ENCODE measurements at regions not wholly inside any gene's neighbourhood (a gene's known extent, or its start where the extent isn't known, plus 50 kb on each side); places are given as distances from the start of the nearest gene placed in this dataset.
"Not testable (repeated sequence)": the region's sequence is repeated elsewhere in the genome, so short reads cannot be mapped to it uniquely, and the experiment has no call there.

DNA sequence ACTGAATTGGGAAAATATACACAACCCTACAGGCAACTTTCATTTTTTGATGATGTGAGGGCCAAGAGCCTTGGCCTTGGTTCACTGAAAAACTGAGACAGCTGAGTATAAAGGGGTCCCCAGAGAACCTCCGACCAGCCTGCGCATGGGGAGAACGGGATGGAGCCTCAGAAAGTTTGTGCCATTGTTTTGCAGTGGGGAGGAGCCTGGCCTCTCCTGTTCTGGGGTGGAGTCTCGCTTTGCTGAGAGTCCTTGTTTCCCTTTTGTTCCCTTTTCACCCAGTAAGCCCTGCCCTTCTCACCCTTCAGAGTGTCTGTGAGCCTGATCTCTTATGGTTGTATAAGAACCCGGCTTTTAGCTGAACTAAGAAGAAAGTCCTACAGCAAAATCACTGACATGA is 193.2 kb upstream of the AKR1E2 start:
- no peak for DNase-seq

- no peak for DNase-seq
Measured at GRCh38 chr10:4626919-4627318, 199.1 kb upstream of the AKR1E2 start.

- no peak for DNase-seq
Measured at GRCh38 chr10:4623757-4624420, 202.1 kb upstream of the AKR1E2 start.

GRCh38 chr10:4623200-4623599 is 202.8 kb upstream of the AKR1E2 start:
- no peak for DNase-seq

DNA sequence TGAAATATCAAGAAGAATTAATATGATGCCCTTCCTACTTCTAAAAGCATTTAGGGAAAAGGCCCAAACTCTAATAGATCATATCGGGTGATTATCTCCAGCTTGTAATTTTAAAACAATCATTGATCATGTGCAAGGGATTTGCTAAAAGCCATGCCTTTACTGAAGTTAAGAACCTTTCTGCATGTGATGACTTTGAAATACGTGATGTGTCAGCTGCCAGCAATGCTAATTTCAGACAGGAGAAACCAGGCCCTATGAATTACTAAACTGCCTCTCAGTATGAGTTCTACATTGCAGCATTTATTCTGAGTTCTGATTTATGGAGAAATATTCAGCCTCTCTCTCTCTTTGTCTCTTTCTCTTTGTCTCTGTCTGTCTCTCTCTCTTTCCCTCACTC is 203.6 kb upstream of the AKR1E2 start:
- DNase-seq = no peak

GRCh38 chr10:4617589-4617988 is 208.4 kb upstream of the AKR1E2 start:
- no peak for DNase-seq

DNA sequence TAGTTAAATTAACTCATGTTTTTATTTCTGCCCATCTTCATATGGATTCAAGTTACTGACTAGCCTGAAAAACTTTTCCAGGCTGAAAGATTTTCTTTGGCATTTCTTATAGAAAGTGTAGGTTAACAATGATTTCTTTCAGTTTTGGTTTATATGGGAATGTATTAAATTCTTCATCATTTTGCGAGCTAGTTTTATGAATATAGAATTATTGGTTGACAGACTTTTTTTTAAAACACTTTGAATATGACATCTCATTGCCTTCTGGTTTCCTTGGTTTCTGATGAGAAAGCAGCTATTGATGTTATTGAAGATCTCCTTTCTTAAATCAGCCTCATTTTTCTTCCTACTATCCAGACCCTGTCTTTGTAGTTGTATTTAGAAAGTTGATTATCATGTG is 211.0 kb upstream of the AKR1E2 start:
- no peak for DNase-seq

DNA sequence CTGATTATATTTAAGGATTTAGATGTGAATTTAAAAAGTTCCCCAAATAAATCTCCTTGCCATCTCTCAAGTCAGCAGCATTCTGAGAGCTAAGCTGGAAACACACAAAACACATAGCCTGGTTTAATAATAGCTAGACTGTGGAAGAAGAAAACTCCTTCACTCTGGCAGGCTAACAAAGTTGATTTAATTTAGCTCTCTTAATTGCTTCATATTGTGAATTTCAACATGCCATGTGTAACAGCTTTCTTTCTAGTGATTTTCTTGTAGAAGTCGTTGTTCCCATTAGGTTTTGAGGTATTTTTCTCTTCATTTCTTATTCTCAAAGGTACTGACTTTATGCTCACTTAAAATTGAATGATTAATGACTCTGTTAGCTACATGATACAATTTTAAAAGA is 216.8 kb upstream of the AKR1E2 start:
- no peak for DNase-seq

DNA sequence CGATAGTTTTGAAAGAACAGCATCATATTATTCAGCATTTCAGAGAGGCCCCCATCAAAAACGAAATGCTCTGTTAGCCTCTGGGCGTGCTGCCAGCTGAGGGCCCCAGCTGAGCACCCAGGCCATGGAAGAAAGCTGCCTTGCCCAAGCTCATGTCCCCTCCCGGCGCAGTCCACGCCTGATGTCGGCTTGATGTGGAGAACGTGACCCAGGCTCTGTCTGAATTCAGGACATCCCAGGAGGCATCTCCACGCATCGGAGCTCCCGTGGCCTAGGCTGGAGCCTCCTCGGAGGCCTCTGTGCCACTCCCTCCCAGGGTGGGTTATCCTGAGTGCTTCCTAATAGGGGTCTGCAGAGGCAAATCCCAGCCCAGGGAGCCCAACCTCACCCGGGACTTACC is 218.3 kb upstream of the AKR1E2 start:
- no peak for DNase-seq

DNA sequence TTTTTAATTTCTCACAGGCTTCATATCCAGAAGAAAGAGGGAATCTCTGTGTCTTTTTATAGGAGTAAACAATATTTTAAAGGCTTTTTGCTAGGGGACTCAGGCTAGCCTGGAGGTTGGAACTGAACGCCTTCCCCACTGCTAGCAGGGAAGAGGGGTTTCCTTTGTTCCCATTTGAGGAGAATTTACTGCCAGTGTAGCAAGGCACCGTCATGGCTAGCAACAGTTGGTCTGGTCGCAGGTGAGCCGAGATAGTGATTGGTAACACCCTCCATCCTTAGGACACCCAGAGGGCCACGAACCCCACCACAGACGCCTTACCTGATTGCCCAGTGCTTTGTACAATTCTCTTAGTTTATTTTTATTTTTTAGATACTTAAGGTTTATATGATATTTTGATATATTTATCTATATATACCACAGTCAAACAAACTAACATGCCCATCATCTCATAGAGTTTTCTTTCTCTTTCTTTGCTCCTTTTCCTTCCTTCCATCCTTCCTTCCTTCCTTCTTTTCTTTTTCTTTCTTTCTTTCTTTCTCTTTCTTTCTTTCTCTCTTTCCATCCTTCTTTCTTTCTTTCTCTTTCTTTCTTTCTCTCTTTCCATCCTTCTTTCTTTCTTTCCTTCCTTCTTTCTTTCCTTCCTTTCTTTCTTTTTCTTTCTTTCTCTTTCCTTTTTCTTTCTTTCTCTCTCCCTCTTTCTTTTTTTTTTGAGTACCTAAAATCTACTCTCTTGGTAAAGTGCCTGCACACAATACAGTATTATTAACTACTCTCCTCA is 219.0 kb upstream of the AKR1E2 start:
- DNase-seq = no peak

DNA sequence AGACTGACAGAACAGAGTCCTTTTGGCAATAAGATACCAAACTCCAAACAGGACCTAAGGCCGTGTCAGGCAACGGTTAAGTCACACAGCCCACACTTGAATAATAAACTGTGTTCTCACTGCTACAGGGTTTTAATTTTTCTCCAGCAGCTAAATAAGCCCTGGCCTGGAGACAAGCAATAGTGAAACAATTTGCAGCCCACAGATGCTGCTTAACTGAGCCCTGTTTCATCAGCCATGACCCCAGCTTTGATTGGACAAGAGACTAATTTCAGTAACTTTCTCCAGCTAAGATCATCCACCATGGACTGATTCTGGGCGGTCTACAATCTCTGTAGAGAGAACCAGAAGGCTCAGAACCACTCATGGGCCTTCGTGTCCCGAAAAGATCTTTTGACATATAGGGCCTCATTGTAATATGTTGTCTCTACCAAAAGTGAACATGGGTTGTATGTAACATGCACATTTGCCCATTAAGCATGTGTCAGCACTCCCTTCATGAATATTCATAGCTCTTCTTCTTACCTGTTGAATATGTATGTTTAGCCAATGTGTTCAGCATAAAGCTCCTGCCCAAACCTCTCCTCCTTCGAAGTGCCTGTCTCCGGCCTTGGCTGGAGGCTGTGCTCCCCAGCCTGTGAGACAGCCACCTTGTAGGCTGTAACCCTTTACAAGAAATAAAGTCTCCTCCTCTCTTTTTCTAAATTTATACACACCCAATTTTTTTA is 223.1 kb upstream of the AKR1E2 start:
- DNase-seq = no peak

DNA sequence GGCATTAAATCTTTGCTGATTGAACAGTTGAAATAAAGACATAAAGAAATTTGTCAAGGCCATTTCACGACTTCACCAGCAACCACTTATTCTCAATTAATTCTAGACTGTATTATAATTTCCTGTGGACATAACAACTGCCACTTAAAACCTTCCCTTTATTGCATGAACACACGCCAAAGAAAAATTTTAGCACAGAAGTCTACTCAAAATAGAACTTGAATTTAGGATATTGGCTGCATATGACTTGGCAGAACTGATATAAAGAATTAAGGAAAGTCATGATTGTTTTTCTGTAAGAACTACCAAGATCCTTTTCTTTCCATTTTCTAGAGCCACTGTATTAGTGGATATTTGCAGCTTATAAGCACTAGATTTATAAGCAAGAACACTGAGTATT is 226.5 kb upstream of the AKR1E2 start:
- DNase-seq = no peak

- not testable (repeated sequence) for DNase-seq
Measured at GRCh38 chr10:4597898-4598297, 228.1 kb upstream of the AKR1E2 start.

GRCh38 chr10:4596951-4597350 is 229.1 kb upstream of the AKR1E2 start:
- DNase-seq = no peak

- no peak for DNase-seq
Measured at GRCh38 chr10:4595719-4596319, 230.2 kb upstream of the AKR1E2 start.

DNA sequence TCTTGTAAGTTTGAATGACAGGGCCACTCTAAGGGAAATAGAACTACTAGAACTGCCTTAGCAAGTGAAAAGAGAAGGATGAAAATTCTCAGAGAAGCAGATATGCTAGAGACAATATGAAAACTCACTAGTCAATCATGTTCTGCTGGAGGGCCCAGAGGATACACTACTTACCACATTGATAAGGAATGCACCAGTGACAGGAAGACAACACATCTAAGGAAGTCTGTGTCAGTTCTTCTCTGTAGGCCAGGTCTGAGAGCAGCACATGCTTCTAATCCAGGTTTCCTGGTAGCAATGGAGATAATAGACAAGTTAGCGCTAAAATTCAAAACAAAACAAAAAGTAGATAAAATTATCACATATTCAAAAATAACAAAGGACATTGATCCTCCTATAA is 235.2 kb upstream of the AKR1E2 start:
- DNase-seq = no peak

DNA sequence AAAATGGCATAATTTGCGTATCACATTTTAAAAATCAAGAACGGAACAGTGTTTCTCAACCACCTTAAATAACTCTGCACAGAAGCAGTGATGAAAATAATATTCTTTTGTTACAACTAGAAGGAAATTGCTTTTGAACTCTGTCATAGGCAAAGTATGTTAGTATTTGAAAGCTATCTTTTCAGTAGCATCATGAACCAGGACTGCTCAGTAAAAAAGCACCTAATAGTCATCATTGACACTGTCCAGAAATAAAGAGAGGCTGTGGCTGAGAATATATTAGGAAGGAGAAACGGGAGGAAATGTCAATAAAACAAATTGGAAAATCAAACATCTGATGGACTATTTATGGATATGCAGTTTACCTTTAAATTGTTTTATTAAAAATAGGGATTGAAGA is 237.2 kb upstream of the AKR1E2 start:
- no peak for DNase-seq

DNA sequence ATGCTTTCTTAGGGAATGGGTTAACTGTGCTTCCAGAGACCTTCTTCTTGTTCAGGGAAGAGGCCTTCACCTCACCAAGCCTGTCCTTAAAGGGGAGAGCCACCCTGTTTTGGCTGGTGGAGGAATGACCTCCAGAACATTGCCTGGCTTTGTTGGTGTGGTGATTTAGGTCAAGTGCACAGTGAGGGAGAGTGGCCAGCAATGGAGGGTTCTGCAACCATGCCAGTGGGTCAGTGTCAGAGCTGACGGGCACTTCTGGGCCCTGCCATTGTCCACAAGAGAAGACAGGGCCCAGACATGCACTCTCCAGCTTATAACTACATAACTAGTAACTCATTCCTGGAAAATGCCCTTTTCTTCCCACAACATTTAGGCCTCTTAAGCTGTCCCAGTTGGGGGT is 238.5 kb upstream of the AKR1E2 start:
- no peak for DNase-seq

- DNase-seq = no peak
Measured at GRCh38 chr10:4586776-4587175, 239.2 kb upstream of the AKR1E2 start.

DNA sequence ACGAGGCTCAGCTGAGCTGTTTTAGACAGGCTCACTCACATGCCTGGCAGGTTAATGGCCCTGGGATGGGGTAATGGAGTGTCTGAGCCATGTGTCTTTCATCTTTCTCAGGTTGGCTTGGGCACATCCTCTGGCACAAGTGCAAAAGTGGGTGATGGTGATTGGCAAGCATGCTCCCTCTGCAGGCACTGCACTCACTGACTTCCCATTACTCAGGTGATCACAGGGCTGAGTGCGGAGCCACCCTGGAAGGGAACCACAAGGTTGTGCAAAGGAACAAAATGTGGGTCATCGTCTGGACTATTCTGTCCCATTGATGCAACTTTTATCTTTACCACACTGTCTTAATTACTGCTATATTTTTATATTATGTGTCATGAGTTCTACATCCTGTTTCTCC is 244.1 kb upstream of the AKR1E2 start:
- DNase-seq = no peak

DNA sequence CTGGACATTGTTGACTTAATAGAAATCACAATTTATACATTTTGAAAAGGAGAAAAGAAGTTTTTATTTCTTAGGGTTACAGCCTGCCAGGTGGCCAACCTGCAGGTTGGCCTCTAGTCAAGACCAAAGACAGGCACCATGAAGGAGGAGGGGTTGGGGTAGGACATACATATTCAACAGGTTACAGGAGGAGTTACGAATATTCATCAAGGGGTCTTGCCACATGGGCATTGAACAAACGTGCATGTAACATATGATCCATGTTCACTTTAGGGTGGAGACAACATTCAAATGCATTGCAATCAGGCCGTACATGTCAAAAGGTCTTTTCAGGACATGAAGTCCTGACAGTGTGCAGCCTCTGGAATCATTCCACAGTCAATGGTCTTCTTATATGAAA is 246.2 kb upstream of the AKR1E2 start:
- no peak for DNase-seq

GRCh38 chr10:4576206-4576605 is 249.8 kb upstream of the AKR1E2 start:
- DNase-seq = no peak

DNA sequence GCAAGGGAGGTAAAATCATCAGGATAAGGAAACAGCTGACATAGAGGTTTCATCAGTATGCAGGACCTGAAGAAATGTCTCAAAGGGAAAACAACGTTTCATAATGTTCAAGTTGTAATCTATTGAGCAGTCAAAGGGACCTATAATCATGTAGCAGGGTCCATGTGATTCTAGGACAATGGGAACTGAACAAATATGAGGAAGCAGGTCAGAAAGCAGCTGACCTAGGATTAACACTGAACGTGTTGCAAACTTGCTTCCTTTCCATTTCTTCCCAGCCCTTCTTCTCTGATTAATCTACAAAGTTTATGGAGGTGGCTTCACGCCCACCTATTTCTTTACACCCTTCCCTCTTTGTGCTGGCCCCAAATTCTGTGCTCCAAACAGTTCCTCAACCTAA is 256.9 kb upstream of the AKR1E2 start:
- no peak for DNase-seq

DNA sequence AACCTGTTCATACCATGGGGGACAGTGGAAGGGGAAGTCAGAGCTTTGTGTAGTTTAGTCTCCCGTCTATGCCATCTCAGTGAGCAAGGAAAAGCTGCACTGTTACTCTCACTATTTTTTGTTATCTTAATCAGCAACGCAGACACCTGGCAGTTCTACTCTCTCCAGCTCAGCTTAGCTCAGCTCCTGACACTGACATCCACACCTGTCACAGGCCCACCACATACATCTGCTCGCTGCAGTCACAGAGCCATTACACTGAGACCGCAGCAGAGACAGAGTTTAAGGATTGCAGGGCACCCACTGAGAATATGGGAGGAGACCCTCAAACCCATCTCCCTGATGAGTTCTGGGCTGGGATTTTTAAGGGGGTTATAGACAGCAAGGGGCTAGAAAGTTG is 257.3 kb upstream of the AKR1E2 start:
- no peak for DNase-seq
